ENCODE measurements at regions not wholly inside any gene's neighbourhood (a gene's known extent, or its start where the extent isn't known, plus 50 kb on each side); places are given as distances from the start of the nearest gene placed in this dataset.

DNA sequence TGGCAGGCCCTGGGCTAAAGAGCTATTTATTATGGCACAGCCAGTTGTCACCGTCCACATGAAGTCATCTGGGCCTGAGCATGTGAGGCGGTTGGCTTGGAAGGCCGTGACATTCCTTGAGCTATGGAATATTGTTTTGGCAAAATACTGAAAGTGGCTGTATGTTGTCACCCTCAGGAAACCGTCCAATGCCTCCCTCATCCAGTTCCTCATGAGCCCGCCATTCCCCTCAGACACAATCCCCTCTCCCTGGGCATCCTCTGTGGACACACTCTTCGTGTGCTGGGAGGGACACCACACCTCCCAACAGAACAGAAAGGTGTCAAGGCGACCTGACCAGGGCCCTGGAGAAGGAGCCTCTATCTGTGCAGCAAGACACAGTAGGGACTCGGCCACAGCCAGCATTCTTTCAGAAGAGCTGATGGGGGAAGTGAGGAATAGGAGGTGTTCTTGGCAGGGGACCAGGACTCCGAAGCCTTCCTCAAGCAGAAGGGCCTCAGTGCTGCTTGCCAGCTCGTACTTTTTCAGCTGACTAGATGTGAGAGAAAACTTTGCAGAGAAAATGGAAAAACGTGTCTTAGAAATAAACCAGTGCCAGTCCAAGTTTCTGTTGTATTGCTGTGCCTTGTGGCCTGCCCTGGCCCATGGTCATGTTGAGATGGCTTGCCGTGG, 120.5 kb downstream of the SOD2 start:
- TF ChIP-seq ZFX (IDR thresholded peaks at IDR 0.05; ENCODE audit: borderline replicate concordance): no peak
- TF ChIP-seq, protein P1, sequence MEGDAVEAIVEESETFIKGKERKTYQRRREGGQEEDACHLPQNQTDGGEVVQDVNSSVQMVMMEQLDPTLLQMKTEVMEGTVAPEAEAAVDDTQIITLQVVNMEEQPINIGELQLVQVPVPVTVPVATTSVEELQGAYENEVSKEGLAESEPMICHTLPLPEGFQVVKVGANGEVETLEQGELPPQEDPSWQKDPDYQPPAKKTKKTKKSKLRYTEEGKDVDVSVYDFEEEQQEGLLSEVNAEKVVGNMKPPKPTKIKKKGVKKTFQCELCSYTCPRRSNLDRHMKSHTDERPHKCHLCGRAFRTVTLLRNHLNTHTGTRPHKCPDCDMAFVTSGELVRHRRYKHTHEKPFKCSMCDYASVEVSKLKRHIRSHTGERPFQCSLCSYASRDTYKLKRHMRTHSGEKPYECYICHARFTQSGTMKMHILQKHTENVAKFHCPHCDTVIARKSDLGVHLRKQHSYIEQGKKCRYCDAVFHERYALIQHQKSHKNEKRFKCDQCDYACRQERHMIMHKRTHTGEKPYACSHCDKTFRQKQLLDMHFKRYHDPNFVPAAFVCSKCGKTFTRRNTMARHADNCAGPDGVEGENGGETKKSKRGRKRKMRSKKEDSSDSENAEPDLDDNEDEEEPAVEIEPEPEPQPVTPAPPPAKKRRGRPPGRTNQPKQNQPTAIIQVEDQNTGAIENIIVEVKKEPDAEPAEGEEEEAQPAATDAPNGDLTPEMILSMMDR (IDR thresholded peaks at IDR 0.05): no peak
- H3K27ac ChIP-seq: no peak overlapping the region

DNA sequence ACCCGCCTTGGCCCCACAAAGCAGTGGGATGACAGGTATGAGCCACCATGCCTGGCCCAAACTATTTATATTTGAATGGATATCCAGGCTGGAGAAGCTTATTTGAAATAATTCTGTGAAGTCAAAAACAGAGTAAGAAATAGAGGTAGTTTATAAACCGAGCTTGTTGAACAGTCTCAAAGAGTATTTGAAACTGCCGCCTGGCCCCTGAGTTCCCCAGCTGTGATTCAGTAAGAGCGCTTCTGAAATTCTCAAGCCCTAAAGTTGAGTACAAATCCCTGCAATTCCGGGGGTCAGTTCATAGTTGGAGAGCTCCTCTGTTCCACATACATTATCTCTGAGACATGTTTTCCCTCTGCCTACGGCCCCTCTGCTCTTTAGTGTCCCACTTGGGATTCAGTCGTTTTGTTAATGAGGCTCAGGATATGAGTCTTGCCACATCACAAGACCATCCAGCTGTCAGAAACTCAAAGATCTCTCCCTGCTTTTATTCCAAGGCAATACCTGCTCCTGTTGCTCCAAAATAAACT, 127.8 kb downstream of the SOD2 start:
- TF ChIP-seq ZFX (IDR thresholded peaks at IDR 0.05; ENCODE audit: borderline replicate concordance): no peak
- TF ChIP-seq, protein P1 (IDR thresholded peaks at IDR 0.05): no peak
- no peak overlapping the region for H3K27ac ChIP-seq

GRCh38 chr6:159564456-159564855, 128.6 kb downstream of the SOD2 start:
- no peak for TF ChIP-seq ZFX (IDR thresholded peaks at IDR 0.05; ENCODE audit: borderline replicate concordance)
- TF ChIP-seq, protein P1 (IDR thresholded peaks at IDR 0.05): no peak

DNA sequence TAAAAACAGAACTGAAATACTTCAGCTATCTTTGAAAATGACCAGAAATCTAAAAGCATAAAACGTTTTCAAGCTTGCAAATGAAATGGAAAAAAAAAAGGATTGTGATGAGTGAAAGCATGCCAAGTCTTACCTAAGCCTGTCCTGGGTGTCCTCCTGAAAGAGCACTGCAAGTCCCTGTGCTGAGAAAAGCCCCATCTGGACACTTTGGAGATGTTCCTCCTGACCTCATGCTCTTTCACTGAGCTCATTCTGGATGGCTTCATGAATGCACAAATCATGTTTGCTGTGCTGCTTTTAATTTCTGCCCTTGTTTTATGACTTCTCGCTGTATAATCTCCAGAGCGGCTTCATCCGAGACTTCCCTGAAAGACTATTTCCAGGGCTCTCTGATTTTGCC, 136.0 kb downstream of the SOD2 start:
- H3K27ac ChIP-seq: no peak overlapping the region
- no peak for TF ChIP-seq ZFX (IDR thresholded peaks at IDR 0.05; ENCODE audit: borderline replicate concordance)
- TF ChIP-seq, protein P1 (IDR thresholded peaks at IDR 0.05): no peak

More at GRCh38 chr6:159564456-159564855, 128.6 kb downstream of the SOD2 start:
- H3K27ac ChIP-seq: no peak overlapping the region

DNA sequence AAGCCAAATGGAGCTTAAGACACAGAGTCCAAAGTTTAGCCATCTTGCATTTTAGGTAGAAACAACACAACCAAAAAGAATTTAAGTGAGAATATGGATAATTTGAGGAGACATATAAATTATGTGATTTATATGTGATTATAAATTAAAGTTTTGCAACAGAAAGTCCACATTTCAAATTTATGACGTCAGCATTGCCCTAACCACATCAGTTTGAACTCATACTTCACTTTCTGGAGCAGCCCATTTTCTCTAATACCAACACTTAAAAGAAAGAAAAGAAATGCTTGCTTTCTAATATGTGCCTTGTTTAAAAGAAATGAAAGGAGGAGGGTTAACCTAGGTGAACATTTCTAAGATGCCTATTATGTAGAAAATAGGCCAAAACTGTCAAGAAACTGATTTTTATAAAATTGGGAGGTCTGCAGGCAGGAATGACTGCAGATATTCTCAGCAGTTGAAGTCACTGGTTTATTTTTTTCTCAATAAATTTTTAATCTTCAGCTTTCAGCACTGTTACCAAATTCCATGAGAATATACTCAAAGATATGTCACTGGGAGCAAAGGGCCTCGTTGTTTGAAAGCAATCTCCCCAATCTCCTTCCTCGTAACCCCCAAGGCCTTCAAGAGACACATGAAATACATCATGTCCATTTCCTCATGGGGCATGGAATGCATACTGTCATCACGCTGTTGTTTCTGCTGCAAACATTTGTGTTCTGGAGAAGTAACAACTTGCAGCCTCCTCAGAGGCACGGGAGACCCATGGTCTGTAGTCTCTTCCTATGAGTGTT, 137.8 kb downstream of the SOD2 start:
- no peak overlapping the region for H3K27ac ChIP-seq
- no peak for TF ChIP-seq ZFX (IDR thresholded peaks at IDR 0.05; ENCODE audit: borderline replicate concordance)
- TF ChIP-seq, protein P1 (IDR thresholded peaks at IDR 0.05): no peak

DNA sequence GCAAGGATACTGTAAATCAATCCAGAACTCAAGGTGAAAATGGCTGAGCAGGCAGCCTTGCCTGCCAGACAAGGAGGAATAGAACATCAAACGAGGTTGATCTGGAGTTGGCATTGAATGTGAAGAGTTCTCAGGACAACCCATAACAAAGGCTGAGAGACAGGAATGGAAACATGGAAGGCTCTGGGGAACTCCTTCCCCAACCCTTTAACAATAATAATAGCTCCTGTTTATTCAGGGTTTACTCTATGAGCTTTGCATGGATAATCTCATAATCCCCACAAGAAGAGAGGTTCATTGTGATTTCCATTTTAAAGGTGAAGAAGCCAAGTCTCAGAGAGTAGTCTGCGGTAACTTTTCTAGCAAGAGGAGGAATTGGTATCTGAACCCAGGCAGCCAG, 151.7 kb downstream of the SOD2 start:
- TF ChIP-seq ZFX (IDR thresholded peaks at IDR 0.05; ENCODE audit: borderline replicate concordance): no peak
- TF ChIP-seq, protein P1 (IDR thresholded peaks at IDR 0.05): no peak
- no peak overlapping the region for H3K27ac ChIP-seq

GRCh38 chr6:159540883-159541282, 152.2 kb downstream of the SOD2 start:
- no peak overlapping the region for H3K27ac ChIP-seq
- TF ChIP-seq ZFX (IDR thresholded peaks at IDR 0.05; ENCODE audit: borderline replicate concordance): no peak
- TF ChIP-seq, protein P1 (IDR thresholded peaks at IDR 0.05): no peak

All from 22Rv1 (cell line).